Astrocyte of the hippocampus (primary cell): ENCODE measurements at regions not wholly inside any gene's neighbourhood (a gene's known extent, or its start where the extent isn't known, plus 50 kb on each side); places are given as distances from the start of the nearest gene placed in this dataset.
A peak's percentile ranks its signal among the peaks of the same experiment; 100 is the strongest.

ENCODE experiments used
- DNase-seq: peaks from one replicate; pipeline ENCODE4 v3.0.0; 2011; ENCODE audit warnings: low read depth, low spot score

GRCh38 chr10:93178226-93178625 lies 104.5 kb downstream of the CYP26A1 start:
- no peak for DNase-seq

DNA sequence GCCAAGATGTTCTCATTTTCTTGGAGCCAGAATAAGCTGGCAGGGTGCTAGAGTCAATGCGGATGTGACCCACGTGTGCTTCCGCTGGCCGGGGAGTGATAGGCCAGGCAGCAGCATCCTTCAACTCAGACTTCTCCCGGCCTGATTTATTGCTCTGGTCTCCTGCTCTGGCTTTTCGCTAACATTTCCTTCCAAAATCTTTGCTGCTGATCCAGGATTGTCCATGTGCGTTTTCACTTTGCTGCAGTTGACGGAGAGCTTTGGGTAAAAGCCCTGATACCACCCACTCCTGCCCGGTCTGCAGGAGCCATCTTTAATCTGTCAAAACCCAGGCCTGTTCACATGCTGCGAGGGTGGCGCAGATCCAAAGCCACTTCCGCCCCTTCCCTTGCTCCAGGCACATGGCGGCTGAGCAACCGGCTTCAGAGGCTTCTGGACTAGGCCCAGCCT lies 106.8 kb downstream of the CYP26A1 start:
- no peak for DNase-seq

DNA sequence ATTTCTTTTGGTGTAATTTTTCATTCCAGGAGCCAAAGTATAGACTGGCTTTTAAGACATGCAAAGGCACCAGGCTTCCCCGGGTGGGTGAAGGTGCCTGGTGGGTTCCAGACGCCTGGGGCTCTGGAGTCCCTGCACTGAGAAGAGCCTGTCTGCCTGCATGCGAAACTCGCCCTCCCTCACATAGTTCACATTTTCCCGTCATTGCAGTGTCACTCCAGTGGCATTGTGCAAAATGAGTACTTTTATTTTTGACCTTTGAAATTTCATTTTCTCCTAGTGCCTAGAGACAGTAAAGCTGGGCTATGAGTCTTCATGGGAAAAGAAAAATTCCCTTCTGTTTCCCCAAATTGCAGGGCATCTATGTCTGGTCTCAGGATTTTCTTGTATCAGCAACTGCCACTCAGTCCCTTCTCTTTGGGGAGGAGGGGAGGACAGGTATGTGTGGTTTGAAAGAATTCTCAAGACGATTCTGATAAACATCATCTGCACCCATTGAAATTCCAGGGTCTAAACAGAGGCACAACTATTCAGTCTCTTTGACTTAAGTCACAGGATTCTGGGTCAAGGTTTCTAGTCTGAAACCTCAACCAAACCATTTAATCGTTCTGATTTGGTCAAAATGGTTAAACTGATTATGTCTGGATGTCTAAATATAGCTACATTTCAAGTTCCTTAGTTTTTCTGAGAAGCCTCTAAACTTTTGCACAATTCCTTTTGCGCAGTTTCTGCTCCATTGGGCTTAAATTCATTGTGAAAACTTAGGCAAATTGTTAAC lies 107.8 kb downstream of the CYP26A1 start:
- DNase-seq = no peak

- DNase-seq = no peak
Measured at GRCh38 chr10:93182049-93182327, 108.3 kb downstream of the CYP26A1 start.

DNA sequence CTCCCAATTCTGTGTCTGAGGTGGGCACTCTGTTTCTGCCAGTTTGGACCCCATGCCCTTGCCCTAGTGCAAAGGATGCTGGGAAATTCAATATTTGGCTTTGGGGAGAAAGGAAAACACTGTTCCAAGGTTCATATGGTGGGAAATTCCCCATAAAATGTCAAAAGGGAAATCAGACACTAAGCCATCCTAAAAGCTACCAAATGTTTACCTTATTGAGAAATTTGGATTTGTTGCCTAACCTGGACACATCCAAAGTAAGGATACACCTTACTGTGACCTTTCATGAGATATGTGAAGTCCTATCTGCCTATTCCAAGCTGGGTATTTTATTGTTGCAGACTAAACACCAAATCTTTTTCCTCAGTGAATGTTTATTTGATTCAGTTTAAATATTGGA lies 109.1 kb downstream of the CYP26A1 start:
- DNase-seq = no peak

DNA sequence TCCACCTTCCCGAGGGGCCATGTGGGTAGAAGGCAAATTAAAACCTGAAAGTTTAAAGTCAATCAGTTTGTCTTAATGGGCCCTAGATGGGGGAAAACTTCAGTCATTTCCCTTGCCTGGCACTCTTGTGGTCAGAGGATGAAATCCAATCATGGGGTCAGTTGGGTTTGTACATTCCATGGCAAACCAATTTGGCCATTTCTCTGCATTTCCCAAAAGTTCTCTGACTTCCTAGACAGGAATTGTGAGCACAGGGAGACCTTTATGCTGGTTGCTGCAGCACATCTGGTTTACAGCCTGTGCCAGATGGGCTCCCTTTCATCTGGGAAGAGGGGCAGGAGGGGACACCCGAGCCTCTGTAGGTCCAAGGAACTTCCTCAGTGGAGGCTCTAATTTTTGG lies 113.0 kb downstream of the CYP26A1 start:
- DNase-seq = peak; percentile 67

DNA sequence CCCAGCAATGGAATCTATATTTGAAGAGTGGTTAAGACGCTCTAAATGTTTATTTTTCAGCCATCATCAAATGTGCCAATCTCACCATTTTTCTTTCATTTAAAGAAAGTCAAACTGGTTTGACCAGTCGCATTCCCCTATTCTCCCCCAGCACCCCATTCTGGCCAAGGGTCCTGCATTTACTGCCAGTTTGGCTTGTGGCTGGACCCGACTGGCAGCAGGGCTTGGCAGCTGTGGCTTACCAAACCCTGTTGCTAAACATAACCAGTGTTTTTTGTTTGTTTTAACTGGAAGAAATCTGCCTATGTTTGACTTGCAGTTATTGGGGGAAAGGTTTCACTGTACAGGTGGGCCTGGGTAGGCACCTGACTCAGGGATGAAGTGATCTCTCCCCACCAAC lies 116.3 kb downstream of the CYP26A1 start:
- no peak for DNase-seq

DNA sequence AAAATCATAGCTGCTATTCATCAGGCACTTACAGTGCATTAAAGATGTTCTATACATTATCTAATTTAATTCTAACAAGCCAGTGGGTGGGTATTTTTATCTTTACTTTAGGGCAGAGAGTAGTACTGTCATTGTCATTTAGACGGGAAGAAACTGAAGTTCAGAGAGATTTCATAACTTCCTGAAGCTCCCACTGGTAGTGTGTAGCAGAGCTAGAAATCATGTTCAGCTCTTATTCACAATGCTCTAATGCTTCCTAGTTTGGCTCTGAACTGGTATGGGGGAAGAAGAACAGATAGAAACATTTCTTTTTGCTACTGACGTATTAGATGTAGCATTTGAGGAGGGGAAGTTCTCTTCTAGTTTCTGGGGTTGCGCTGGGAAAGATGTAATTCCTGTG lies 116.7 kb downstream of the CYP26A1 start:
- no peak for DNase-seq

- no peak for DNase-seq
Measured at GRCh38 chr10:93193906-93194305, 120.2 kb downstream of the CYP26A1 start.

DNA sequence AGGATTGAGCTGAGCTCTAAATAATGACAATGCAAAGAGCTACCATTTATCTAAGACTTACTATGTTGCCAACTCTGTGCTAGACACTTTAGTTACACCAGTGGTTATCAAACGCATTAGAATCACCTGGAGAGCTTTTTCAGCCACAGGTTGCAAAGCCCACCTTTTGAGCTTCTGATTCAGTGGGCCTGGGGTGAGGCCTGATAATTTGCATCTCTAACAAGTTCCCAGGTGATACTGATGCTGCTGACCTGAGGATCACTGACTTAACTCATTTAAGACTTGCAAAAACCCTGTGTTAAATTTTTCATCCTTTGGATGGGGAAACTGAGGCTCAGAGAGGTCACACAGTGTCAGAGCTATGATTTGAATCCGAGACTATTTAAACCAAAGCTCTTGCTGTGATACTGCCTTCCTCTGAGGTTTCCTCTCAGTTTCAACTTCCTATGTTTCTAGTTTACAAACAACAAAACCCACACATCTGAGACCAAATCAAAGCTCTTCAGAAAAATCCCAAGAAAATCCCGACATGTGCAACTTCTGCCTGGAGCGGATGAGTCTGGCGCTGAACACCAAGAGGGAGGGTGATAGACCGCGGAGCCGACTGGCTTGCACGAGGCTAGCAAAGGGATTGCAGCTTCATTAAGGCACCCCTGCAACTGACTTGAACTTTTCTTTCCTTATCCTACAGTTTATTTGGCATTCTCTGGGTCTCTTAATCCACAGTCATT lies 124.9 kb downstream of the CYP26A1 start:
- no peak for DNase-seq

DNA sequence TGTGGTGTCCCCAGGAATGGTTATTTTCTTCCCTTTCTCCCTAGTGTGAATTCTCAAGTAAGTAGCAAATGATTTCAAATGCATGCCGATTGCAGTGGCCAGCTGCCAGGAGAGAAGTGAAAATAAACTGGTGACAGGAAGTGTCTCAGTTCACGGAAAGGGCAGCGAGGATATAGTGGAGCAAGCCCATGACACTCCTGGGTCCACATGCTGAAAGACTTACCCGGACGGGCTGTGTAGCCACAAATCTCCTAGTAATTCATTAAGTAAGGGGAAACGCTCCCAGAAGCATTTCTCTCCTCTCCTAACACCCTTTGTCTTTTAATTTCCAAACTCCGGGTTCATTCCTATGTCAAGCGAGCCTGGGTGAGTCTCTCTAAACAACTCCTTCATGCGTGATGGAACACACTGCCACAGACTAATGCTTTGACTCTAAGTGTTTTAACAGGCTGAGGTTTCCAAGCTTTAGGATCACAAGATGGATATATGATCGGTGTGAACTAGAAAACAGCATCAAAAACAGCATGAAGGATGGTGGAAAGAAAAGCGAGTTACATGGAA lies 125.6 kb downstream of the CYP26A1 start:
- DNase-seq = peak; percentile 93

GRCh38 chr10:93204494-93205485 lies 131.1 kb downstream of the CYP26A1 start:
- DNase-seq = no peak

- no peak for DNase-seq
Measured at GRCh38 chr10:93206652-93207051, 133.0 kb downstream of the CYP26A1 start.

GRCh38 chr10:93208717-93209464 lies 135.2 kb downstream of the CYP26A1 start:
- peak; percentile 60 for DNase-seq

DNA sequence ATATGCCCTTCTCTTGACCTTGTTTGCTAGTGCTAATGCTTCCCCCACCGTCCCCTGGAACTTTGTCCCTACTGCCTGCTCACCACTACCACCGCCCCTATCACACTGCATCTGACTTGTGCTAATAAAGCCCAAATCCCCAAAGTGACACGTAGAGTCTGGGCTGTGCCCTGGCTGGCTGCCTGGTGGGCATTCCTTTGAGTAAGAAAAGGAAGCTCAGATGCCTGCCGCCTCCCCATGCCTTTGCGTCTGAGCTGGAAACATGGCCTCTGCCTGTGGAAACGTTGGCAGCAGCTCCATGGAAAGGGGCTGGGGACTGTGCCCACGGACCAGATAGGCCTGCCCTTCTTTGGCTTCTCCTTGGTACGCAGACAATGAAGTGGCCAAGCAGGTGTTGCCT lies 138.3 kb downstream of the CYP26A1 start:
- peak; percentile 64 for DNase-seq

GRCh38 chr10:93215312-93215711 lies 141.6 kb downstream of the CYP26A1 start:
- no peak for DNase-seq

GRCh38 chr10:93216341-93216985 lies 142.8 kb downstream of the CYP26A1 start:
- no peak for DNase-seq

GRCh38 chr10:93218386-93218785 lies 144.7 kb downstream of the CYP26A1 start:
- no peak for DNase-seq

DNA sequence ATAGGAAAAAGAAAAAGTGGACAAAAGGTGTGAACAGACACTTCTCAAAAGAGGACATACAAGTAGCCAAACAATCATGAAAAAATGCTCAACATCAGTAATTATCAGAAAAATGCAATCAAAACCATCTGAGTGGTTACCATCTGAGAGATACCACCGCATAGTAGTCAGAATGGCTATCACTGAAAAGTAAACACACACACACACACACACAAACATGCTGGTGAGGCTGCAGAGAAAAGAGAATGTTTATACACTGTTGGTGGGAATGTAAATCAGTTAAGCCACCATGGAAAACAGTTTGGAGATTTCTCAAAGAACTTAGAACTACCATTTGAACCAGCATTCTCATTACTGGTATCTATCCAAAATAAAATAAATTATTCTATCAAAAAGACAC lies 145.7 kb downstream of the CYP26A1 start:
- peak; percentile 53 for DNase-seq
